ENCODE measurements at regions not wholly inside any gene's neighbourhood (a gene's known extent, or its start where the extent isn't known, plus 50 kb on each side); places are given as distances from the start of the nearest gene placed in this dataset.
"Not testable (repeated sequence)": the region's sequence is repeated elsewhere in the genome, so short reads cannot be mapped to it uniquely, and the experiment has no call there.

DNA sequence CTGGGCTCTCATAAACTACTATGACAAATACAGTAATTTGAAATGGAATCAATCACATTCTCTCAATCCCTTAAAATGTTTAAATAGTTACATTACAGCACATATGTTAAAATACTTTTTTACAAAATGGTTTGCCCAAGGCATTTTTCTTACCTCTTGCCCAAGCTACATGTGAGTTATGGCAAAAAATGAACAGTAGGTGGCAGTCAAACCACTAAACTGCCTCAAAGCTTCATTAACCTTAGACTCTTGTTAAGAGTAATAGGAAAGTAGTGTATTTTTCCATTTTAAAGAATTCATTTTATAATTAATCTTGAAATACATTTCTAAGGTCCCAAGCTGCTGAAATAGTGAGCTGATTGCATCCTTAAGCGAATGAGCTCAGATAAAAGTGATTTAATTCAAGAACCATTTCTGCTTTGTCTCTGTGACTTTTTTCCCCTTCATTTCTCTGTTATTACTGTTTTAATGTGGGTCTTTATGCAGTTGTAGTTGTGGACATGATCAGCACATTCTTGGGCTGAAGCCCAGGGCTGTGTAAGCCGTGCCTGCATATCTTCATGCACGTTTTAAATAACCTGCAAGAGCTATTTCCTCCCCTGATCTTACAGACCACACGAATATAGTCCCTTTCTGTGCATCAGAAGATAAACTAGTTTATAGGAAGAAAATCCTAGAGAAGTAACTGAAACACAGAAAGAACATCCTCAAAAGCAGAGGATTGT is 311.8 kb downstream of the LNPK start:
- in situ Hi-C loops (cut with HindIII; ENCODE audit: low sequenced_read_pairs): loop anchor here (5.0 kb wide), 1 partner anchor 402 kb away; the partner anchor contains the start of gene HOXD13

DNA sequence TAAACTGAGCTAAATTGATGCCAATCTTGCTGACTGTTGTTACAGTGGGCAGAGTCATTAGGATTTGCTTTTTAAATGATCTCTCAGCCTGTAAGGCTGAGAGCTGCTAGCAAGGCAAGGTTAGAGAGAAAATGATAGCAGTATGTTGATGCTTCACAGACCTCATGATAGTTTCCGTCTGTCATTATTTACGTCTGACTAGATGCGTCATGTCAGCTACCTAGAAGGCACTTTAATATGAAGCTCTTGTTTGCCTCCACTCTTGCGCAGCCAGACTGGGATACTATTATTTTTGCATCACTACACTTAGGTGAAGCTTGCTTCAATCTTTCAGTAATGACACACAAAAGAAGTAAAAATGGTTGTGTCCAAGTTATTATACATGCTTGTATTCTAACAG is 313.8 kb downstream of the LNPK start:
- in situ Hi-C loops (cut with HindIII; ENCODE audit: low sequenced_read_pairs): no loop called here

GRCh38 chr2:175687465-175687864 is 314.6 kb downstream of the LNPK start:
- in situ Hi-C loops (cut with HindIII; ENCODE audit: low sequenced_read_pairs): no loop called here

- in situ Hi-C loops (cut with HindIII; ENCODE audit: low sequenced_read_pairs): no loop called here
These were observed 316.1 kb downstream of the LNPK start for GRCh38 chr2:175686002-175686401.

DNA sequence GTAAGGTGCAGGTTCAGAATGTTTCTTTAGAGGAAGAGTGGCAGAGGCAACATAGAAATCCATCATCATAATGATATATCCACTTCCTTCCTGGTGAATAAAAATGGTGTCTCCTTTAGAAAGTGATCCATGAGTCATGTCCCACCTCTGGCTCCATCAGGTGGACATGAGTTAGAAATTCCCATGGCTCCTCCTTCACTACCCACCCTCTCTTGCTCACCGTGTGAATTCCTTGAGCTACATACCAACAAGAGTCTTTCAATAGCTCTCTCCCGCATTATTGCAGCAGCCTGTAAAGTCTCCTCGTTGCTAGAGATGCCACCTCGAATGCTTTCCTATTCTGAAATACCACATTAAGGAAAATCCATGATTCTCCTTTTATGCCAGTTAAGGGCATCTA is 317.6 kb downstream of the LNPK start:
- in situ Hi-C loops (cut with HindIII; ENCODE audit: low sequenced_read_pairs): no loop called here

GRCh38 chr2:175679728-175680127 is 322.3 kb downstream of the LNPK start:
- in situ Hi-C loops (cut with HindIII; ENCODE audit: low sequenced_read_pairs): no loop called here

- in situ Hi-C loops (cut with HindIII; ENCODE audit: low sequenced_read_pairs): no loop called here
These were observed 322.8 kb downstream of the LNPK start for GRCh38 chr2:175679231-175679630.

DNA sequence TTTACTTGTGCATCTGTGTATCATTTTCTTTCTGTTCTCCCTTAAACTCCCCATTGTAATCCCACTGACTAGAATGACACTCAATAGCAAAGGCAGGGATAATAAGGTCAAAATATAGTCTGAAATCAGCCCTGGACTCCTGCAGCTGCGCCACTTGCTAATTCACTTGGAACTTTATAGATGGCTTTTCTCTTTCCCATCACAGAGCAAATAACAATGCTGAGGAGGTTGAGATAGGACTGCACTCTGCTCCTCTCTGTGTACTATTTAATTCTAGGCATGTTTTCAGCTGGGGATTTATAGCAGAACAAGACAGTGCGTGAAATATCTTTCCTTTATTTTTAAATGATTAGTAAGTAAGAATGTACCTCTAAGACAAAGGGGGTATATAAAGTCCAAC is 324.2 kb downstream of the LNPK start:
- in situ Hi-C loops (cut with HindIII; ENCODE audit: low sequenced_read_pairs): no loop called here

GRCh38 chr2:175676813-175677212 is 325.3 kb downstream of the LNPK start:
- in situ Hi-C loops (cut with HindIII; ENCODE audit: low sequenced_read_pairs): no loop called here

DNA sequence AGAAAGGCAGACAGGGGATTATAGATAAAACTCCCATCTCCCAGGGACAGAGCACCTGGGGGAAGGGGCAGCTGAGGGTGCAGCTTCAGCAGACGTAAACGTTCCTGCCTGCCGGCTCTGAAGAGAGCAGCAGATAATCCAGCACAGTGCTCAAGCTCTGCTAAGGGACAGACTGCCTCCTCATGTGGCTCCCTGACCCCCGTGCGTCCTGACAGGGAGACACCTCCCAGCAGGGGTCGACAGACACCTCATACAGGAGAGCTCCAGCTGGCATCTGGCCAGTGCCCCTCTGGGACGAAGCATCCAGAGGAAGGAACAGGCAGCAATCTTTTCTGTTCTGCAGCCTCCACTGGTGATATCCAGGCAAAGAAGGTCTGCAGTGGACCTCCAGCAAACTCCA is 333.3 kb downstream of the LNPK start:
- in situ Hi-C loops (cut with HindIII; ENCODE audit: low sequenced_read_pairs): not testable (repeated sequence)

- in situ Hi-C loops (cut with HindIII; ENCODE audit: low sequenced_read_pairs): no loop called here
These were observed 339.7 kb downstream of the LNPK start for GRCh38 chr2:175662335-175662734.

DNA sequence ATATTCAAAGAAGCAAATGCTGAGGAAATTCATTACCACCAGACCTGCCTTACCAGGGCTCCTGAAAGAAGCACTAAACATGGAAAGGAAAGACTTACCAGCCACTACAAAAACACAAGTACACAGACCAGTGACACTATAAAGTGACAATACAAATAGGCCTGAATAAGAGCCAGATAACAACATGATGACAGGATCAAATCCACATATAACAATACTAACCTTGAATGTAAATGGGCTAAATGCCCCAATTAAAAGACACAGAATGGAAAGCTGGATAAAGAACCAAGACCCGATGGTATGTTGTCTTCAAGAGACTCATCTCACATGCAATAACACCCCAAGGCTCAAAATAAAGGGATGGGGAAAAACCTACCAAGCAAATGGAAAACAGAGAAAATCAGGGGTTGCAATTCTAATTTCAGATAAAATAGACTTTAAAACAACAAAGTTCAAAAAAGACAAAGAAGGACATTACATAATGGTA is 353.4 kb downstream of the LNPK start:
- in situ Hi-C loops (cut with HindIII; ENCODE audit: low sequenced_read_pairs): no loop called here

- in situ Hi-C loops (cut with HindIII; ENCODE audit: low sequenced_read_pairs): no loop called here
These were observed 355.0 kb downstream of the LNPK start for GRCh38 chr2:175647058-175647457.

GRCh38 chr2:175640655-175641054 is 361.4 kb downstream of the LNPK start:
- in situ Hi-C loops (cut with HindIII; ENCODE audit: low sequenced_read_pairs): no loop called here

DNA sequence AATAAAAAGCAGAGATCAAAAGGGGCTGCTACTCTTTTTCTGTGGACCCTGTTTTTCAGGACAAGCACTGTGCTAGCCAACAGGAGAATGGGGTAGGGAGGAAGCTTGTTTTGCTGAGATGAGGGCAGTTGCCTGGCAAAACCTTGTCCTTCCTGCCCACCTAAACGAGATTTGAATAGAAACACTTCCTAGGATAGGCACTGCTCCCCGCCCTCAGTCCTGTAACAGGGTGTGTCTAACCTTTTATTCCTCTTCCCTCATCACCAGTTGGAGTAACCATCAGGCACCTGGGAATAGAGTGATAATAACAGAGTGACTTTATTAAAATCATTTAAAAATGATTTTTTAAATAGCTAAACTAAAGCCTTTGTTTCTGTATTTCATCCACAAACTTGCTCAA is 368.8 kb downstream of the LNPK start:
- in situ Hi-C loops (cut with HindIII; ENCODE audit: low sequenced_read_pairs): no loop called here

GRCh38 chr2:175631245-175631623 is 370.8 kb downstream of the LNPK start:
- in situ Hi-C loops (cut with HindIII; ENCODE audit: low sequenced_read_pairs): no loop called here

DNA sequence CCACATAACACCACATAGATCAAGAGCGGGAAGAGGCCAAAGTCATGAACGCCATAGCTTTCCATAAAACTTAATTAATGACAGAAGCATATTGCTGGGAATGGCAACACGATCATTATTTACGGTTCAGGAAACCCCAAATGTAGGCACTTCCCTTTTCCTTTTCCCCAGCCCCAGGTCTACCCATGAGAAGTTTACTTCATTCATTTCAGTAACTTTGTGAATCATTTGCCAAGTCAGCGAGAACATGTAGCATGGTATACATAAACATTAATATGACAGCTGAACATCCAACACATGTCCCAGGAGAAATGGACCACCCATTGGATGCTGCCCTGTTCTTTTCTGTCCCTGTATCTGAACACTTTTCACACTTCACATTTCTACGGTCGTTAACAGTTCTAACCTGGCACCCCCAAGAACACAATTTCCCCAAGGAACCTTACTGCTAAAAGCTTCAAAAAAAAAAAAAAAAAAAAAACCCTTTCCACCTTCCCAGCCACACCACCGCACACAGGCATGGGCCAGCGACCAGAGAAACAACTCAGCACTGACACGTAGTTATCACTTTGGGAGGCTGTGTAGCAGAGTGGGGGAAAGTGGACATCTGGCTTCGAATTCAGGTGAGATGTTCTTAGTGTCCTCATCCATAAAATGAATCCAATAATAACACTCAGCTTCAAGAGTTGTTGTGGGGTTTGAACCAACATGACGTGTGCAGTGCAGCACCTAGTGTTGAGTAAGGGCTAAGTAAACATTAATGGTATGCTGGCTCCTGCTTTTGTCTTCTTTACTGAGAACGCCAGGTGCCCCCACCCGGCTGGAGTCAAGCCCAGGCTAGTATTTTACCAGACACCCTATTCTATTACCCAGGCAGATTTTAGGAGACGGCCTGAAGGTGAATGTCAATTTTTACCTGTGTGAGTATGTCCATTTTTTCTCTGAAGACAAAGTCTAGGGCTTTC is 371.5 kb downstream of the LNPK start:
- in situ Hi-C loops (cut with HindIII; ENCODE audit: low sequenced_read_pairs): no loop called here

DNA sequence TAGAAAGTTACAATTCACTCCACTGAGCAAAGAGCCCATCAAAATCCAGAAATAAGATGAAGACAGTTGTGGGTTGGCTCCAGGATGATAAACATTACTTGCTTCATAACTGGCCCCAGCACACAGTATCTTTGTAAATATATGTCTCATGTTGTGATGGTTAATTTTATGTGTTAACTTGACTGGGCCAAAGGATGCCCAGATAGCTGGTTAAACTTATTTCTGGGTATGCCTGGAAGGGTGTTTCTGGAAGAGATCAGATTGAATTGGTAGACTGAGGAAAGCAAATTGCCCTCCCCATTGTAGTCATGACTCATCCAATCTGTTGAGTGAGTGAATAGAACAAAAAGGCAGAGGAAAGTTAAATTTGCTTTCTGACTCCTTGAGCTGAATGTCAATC is 373.8 kb downstream of the LNPK start:
- in situ Hi-C loops (cut with HindIII; ENCODE audit: low sequenced_read_pairs): no loop called here

DNA sequence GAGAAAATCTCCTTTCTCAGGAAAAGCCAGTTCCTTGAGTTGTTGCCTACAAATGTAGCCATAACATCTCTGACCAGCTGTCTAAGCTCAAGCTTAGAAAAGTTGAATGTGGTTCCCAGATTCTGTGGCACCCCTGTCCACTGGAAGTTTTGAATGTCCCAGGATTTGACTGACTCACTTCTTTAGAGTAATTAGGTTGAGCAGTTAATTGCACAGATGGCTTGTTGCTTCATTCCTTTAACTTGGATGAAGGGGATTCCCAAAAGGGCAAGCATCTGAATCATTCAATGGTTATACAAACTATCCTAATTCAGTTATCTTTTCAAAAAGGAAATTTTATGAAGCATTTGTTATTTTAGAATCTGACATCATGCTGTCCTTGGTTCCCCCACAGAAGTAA is 374.7 kb downstream of the LNPK start:
- in situ Hi-C loops (cut with HindIII; ENCODE audit: low sequenced_read_pairs): no loop called here

- in situ Hi-C loops (cut with HindIII; ENCODE audit: low sequenced_read_pairs): no loop called here
These were observed 375.3 kb downstream of the LNPK start for GRCh38 chr2:175626796-175627195.

DNA sequence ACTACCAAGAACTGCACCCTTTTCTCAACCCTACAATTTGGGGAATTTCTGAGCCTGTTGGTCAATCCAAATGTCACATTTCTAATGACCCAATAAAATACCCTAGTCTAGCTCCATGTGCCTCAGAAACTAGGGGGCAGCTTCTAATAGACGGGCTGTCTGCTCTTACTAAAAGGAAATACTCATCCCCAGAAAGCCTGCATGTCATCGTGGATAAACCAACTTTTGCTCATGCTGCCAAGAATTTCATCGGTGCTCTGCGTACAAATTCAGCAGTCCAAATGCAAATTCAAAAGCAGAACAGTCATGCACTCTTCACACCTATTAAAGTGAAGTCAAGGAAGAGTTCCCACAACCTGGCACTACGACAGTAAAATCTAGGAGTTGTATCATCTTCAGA is 377.3 kb downstream of the LNPK start:
- in situ Hi-C loops (cut with HindIII; ENCODE audit: low sequenced_read_pairs): no loop called here

DNA sequence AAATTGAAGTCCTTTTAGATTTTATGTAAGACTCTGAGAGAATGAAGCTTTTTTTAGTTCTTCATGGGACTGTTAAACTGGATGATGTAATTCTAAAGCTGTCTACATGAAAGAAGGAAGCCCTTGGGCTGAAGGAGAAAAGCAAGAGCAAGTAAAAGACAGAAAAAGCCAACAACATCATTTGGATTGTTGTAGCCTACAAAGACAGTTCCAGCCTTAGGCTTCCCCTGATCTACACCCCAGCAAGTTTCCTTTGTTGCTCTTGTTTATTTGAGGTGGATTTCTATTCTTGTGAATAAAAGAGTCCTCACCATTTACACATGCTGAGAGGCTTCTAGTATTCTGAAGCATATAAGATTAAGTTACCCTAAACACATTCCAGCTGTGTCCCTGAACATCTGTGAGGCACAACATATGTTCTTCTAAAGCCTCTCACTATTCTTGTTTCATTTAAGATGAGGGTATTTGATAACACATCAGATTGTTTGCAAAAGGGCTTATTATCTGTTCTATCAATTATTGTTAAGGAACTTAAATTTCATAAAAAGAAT is 377.8 kb downstream of the LNPK start:
- in situ Hi-C loops (cut with HindIII; ENCODE audit: low sequenced_read_pairs): no loop called here

All from endothelial cell of hepatic sinusoid (primary cell).